IPS DF 4.7 (cell line): ENCODE measurements at regions not wholly inside any gene's neighbourhood (a gene's known extent, or its start where the extent isn't known, plus 50 kb on each side); places are given as distances from the start of the nearest gene placed in this dataset.
"Not testable (repeated sequence)": the region's sequence is repeated elsewhere in the genome, so short reads cannot be mapped to it uniquely, and the experiment has no call there.

Experiments
- DNase-seq: peaks from one replicate; pipeline ENCODE4 v3.0.0-alpha.2; 2013; ENCODE audit warnings: low spot score; ENCODE audit errors: extremely low read depth

DNA sequence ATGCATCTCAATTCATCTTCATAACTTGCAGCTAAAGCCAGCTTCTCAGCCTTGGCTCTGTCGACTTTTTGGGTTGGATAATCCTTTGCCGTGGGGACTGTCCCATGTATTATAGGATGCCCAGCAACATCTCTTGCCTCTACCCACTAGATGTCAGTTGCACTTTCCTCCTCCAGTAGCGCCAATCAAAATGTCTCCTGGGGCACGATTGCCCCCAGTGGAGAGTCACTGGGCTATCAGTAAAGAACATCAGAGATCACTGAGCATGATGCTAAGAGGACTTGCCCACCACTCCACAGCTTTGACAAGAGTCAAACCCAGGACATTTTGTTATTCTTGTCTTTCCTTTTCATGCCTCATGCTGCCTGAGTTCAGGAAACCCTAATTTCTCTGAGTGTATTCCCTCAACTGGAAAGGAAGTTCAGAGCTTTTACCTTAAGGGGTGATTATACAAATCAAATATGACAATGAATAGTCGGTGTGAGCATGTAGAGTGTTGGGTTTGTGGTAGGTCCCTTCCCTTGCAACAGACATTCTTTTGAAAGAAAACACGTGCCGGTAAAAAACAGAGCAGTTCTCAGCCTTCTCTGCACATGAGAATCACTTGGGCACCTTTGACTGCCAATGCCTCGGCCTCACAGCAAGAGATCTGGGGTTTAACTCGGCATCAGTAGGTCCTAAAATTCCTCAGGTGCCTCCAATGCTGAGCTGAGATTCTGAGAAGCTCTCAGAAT is 980.6 kb downstream of the VRK1 start:
- no peak for DNase-seq

DNA sequence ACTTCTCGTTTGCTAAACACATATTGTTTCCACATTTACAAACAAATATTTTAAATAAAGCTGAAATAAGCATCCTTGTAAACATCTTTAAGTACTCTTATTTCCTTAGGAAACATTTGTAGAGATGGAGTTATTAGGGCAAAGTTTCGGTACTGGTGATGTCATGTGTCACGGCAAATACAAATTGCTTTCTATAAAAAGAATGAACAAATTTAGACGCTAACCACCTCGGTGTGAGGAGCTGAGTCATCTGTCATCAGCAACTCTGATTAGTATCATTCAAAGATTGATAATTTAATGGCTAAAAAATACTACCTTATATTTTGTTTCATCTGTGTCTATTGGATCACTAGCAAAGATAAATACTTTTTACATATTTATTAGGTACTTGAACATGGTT is 982.0 kb downstream of the VRK1 start:
- DNase-seq: no peak

DNA sequence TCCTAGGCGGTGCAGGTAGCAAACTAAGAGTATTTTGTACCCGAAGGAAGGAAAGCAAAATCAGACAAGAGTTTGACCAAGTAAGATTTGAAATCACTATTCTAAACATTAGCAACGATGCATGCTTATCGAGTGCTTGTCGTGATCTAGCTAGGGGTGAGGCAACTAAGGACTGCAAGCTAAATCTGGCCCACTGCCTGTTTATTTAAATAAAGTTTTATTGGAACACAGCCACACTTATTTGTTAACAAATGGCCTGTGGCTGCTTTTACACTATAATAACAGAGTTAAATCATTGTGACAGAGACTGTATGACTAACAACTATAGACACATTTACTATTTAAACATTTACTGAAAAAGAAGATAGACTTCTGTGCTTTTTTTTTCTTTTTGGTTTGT is 983.6 kb downstream of the VRK1 start:
- no peak for DNase-seq

DNA sequence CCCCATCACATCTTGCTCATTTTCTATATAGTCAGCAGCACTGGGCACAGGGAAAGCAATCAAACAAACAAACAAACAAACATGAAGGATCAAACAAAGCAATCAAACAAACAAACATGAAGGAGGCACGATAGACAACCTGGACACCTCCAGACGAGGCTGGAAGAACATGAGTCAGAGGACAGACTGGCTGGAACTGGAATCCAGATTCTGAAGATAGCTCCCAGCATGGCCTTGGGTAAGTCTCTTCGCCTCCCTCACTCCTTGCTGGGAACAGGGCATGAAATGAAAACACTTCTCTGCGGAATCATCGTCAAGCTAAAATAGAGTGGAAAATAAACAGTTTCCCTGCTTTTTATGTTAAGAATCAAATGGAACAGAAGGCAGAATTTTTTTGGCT is 984.8 kb downstream of the VRK1 start:
- no peak for DNase-seq

DNA sequence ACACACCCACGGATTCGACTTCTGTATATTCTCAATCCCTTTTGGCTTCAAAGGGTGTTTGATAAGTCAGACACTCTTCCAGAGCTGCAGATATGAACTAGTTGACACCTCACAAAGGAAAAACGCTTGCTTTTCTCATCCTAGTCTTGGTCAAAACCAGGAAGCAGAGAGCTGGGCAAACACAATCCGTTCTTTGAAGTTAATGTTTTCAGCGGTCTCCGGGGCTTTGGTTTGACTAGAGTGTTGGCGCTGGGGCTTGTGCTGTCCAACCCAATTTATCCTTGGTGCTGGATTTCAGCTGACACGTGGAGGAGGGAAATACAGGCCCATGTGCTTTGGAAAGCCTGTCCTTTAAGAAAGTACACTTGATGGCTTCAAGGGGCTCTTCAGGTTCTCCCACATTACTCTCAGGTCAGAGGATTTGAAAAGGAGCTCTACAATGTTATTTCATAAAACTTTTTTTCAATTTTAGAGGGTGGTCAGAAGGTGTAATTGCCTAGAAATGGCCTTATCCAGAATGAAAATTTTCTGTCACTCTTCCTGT is 985.8 kb downstream of the VRK1 start:
- DNase-seq: no peak

DNA sequence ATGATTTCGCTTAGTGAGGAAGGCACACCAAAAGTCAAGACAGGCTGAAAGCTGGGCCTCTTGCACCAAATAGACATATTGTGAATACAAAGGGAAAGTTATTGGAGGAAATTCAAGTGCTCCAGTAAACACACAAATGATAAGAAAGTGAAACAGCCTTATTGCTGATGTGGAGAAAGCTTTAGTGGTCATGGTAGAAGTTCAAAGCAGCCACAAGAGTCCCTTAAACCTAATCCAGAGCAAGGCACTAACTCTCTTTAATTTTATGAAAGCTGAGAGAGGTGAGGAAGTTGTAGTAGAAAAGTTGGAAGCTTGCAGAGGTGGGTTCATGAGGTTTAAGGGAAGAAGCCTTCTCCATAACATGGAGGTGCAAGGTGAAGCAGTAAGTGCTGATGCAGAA is 988.3 kb downstream of the VRK1 start:
- DNase-seq: no peak

DNA sequence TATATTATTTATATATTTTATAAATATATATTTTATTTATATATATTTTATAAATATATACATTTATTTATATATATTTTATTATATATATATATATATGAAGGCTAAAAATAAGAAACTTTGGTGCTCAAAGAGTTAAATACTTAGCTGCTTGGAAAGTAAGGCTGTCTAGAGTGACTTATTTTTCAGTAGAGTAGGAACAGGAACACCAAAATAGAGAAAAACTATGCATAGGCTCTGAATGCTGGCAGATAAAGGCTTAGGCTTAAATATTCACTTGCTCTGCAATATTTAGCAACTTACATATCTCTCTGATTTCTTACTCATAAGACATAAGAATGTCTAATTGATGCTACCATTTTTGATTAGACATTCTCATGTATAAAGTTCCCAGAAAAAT is 991.2 kb downstream of the VRK1 start:
- DNase-seq: no peak

DNA sequence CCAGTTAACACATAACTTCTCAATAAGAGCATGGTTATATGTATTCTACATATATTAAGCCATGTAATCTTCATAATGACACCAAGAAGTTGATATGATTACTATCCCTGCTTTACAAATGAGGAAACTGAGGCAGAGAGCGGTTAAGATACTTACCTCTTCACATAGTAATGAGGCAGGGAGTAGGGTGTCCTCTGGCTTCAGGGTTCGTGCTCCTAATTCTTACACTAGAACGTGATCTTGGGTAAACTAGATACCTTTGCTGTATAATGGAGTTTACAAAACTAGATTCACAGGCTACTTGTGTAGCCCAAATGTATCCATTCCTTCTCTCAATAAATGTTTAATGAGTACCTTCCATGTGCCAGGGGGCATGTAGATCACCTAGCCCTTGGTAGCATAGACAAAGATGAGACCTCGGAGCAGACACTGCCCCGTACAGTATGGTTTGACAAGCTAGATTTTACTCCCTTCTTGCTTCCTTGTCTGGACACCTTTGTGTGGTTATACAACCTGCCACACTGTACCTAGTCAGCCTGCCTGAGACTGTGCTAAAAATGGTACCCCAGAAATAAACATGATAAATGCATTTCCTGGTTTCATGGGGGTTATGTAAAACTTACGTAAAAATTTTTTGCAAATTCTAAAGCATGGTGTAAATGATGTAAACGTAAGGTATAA is 991.8 kb downstream of the VRK1 start:
- DNase-seq: no peak

DNA sequence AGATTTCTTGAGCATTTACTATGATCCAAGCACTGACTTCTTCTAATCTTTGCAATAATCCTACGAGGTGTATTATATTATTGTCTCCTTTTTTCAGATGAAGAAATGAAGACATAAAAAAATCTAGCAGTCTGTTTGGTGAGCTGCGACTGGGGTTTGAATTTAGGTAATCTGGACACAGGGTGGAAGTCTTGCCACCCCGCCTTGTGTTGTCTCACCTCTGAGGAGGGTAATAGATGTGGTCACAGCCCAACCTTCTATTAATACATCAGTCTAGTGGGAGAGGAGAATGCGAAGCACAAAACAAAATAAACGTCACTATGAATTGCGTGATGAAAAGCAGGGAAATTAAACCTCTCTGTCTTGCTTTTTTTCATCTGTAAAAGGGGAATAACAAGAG is 993.9 kb downstream of the VRK1 start:
- no peak for DNase-seq

DNA sequence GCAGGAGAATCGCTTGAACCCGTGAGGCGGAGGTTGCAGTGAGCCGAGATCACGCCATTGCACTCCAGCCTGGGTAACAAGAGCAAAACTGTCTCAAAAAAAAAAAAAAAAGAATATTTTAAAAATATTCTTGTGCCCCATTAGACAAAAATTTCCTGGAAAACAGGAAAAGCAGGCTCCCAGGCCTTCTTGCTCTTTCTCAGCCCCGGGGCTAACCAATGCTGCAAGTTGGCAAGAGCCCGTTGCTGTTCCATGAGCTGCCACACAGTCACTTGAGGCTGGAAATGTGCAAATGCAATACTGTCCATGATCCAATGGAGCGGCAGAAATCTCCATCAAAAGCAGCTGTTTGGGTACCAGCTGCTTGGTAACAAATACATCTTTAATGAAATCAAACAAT is 994.7 kb downstream of the VRK1 start:
- no peak for DNase-seq

DNA sequence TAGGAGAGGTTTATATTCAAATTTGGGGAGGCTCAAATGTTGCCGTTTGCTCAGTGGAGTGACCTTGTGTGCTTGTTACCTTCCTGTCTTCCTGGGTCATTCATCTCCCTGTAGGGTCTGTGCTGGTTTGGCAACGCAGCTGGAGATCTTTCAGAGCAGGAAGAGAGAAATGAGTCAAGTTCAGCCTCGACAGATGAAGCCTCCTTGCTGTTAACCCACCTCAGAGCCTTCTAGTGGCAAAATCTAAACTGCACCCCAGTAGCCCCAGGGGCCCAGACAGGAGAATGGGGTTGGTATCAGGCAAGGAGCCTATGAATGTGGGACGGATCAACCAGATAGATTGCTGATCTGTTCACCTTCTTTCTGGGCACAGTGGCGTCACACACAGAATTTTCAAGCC is 999.3 kb downstream of the VRK1 start:
- DNase-seq: no peak

DNA sequence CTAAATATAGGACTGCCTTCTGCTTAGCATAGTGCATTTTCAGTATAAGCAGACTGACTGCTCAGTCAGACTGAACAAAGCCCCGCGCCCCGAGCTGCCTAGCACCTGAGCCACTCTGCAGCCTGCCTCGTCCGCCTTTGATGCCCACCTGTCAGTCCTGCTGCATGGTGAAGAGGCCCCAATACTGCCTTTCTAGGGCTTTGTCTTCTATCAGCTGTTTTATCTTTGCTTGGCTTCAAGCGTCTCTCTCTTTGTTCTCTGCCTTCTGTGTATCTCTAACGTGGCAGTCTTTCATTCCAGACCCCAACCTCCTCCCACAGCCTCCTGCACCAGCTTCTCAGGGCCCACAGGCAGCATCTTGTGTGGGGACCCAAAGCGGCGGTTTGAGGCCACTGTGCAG is 1001.0 kb downstream of the VRK1 start:
- no peak for DNase-seq

DNA sequence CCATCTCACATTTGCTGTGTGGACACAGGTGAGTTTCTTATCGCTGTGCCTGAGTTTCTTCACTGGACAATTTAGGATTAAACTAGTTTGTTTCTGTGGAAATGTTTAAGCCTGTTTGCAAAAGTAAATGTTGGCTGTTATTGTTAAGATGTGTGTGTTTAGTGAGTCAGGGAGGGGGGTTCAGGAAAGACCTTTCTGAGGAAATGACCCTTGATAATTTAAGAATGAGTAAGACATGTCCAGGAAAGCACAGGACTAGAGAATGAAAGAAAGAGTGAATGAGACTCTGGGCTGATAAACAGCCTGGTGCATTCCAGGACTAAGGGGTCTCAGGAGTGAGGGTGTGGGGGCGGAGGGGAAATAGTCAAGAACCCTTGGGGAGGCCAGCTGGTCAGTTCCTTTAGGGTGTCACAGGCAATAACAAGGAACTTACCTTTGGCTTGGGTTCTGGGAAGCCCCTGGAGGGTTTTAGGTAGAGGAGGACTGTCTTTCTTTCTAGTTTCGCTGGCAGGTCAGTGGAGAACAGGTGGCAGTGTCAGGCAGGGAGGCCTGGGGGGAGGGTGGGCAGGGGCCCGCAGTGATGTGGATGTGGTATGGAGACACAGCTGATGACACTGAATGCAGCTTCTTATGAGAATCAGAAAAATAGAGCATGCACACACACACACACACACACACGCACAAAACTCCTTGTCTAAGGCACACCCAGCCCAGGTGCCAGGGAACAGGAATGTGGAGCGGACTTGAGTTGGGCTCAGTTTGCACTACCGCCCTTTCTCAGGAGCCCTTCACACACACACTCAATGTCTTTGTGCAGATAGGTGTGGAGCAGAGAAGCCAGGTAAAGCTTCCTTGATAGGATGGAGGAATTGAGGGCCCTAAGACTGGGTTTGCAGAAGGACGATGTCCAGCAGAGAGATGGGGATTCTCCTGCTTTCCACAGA is 1005.5 kb downstream of the VRK1 start:
- no peak for DNase-seq

DNA sequence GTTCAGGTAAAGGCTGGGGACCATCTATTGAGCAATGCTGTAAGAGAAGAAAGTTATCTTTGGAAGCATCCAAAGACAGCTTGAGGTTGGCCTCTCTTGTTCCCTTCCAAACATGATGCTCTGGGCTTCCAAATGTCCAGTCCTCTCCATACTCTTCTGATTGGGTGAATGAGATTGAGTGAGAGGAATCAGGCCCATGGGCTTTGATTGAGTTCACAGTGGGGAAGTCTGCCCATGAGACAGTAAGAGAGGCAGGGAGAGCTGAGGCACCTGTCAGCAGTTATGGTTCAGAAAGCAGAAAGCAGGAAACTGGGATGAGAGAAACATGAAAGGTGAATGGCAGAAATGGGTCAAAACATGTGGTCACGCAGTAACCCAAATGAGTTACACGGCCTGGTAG is 1006.9 kb downstream of the VRK1 start:
- no peak for DNase-seq

DNA sequence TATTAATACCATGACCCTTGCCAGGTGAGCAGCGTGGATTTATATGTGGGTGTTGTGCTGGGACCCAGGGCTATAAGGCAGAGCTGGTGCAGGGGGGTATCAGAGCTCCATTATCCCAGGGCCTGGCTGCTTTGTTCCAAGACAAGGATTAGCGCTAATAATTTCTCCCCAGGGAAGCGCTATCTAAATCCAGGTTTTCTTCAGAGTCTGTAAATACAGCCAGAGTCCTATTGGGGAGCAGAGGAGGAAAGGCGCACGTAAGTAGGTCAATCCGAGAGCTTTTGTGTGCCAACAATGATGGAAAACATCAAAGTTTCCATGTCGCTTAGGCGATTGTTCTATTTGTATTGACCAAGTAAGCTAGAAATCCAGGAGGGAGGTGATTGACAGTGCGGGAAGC is 1009.7 kb downstream of the VRK1 start:
- DNase-seq: no peak

DNA sequence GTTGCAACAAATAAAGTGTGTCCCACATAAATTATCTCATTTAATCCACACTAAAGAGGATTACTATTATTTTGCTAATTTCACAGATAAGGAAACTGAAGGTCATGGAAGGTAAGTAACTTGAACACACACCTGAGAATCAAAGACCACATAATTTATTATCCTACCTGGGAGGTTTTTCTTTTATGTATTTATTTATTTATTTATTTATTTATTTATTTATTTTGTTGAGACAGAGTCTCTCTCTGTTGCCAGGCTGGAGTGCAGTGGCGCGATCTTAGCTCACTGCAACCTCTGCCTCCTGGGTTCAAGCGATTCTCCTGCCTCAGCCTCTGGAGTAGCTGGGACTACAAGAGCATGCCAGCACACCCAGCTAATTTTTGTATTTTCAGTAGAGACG is 1011.4 kb downstream of the VRK1 start:
- not testable (repeated sequence) for DNase-seq

DNA sequence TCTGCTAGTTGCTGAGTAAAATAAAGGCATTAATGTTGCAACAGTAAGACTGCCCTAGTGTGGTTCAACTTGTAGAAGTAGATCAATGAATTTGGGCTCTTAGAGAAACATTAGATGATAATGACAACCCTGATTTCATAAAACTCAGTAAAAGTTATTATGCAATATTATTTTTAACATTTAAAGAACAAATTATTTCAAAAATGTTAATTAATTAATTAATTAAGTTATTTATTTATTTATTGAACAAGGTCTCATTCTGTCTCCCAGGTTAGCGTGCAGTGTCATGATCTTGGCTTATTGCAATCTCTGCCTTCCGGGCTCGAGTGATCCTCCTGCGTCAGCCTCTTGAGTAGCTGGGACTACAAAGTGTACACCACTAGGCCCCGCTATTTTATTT is 1016.4 kb downstream of the VRK1 start:
- DNase-seq: no peak

DNA sequence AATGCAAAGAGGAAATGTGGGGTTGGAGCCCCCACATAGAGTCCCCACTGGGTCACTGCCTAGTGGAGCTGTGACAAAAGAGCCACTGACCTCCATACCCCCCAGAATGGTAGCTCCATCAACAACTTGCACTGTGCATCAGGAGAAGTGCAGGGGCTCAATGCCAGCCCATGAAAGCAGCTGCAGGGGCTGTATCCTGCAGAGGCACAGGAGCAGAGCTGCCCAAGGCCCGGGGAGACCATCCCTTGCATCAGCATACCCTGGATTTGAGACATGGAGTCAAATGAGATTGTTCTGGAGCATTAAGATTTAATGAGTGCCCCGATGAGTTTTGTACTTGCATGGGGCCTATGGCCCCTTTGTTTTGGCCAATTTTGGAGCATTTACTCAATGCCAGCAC is 1023.6 kb downstream of the VRK1 start:
- no peak for DNase-seq

DNA sequence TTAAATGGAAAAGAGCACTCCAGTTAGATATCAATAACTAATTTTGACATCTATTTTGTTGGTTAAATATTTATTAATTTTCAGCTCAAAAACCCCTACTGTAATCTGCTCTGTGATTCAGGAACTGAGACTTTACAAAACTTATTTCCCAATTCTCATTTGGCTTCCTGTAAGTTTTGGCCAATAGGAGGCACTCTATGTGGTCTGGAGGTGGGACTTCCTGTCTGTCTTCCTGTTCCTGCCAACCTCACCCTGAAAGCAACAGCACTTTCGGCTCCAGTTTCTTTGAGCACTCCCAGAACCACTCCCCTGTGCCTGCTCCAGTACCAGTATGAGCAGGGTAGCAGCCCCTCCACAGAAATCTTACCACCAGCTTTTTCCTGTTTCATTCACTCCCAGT is 1027.0 kb downstream of the VRK1 start:
- no peak for DNase-seq

DNA sequence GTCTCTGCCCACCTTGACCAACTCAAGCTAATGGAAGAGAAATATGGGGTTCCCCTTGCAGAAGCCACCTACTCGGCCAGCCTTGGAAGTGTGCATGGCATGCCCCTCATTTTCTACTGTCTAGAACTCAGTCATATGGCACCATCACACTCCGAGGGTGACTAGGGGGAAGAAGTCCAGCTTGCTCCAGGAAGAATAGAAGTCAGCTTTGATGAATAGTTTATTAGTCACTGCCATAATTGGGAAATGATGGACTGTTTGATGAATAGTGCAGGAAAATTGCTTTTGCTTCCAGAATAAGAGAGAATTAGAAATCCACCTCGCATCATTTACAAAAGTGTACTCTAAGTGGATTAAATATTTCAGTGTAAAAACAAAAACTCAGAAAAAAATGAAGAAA is 1030.6 kb downstream of the VRK1 start:
- DNase-seq: no peak

DNA sequence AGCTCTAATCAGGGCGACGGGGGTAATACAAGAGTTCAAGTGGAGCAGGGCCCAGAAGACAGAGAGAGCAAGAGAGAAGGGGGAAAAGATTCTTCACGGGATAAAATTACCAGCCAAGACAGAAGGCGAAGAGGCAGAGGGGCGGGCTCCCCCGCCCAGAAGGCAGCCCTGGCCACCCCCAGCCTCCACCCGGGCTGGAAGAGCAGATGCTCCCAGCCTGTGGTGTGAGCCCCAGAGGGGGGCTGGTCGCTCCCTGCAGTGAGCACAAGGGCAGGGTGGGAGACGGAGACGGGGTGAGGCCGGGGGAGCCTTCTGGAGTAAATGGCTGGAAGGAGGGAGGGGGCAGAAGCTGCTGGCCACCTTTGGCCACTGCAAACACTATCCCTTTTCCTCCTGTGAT is 1035.6 kb downstream of the VRK1 start:
- DNase-seq: no peak

DNA sequence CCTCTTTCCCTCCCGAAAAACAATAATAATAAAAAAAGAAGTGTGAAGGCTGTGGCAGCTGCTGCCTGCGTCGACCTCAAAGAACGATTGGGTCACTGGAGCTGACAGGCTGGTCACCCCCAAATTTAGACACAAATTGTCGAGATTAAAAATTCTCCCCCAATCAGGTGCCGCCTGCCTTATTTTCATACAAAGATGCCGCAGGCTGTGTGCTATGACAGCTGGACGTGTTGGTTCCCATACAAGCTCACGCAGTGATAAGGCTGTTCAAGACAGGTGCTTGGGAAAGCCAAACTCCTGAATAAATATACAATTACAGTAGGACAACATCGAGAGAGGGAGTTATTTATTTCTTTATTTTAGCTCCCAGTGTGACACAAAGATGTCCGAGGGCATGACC is 1041.8 kb downstream of the VRK1 start:
- no peak for DNase-seq
